OCI-LY1 (cell line): ENCODE measurements at regions not wholly inside any gene's neighbourhood (a gene's known extent, or its start where the extent isn't known, plus 50 kb on each side); places are given as distances from the start of the nearest gene placed in this dataset.
"Not testable (repeated sequence)": the region's sequence is repeated elsewhere in the genome, so short reads cannot be mapped to it uniquely, and the experiment has no call there.

ENCODE experiments used
- H2AFZ ChIP-seq: fragments of 200-600 bp; sonication (generic), shearing (Covaris generic); 2 replicates; pipeline ENCODE4 v1.6.0; 2014; ENCODE audit warnings: antibody characterized with exemption, mild to moderate bottlenecking, low read length
- H3F3A ChIP-seq: fragments of 200-600 bp; sonication (generic), shearing (Covaris generic); 2 replicates; pipeline ENCODE4 v1.6.0; 2014; ENCODE audit warnings: mild to moderate bottlenecking, antibody characterized with exemption, low read length, moderate library complexity; ENCODE audit not compliant: insufficient read depth
- H3K27ac ChIP-seq: fragments of 200-600 bp; sonication (generic); 2 replicates; pipeline ENCODE4 v1.5.1; 2014; ENCODE audit warnings: low read length, mixed run types, mild to moderate bottlenecking, low read depth; ENCODE audit not compliant: poor library complexity, severe bottlenecking
- H3K27me3 ChIP-seq: fragments of 200-600 bp; sonication (generic); 2 replicates; pipeline ENCODE4 v1.6.0; 2014; ENCODE audit warnings: antibody characterized with exemption, mild to moderate bottlenecking, low read length, moderate library complexity; ENCODE audit not compliant: insufficient read depth
- H3K36me3 ChIP-seq: fragments of 200-600 bp; sonication (generic); 2 replicates; pipeline ENCODE4 v1.6.1; 2014; ENCODE audit warnings: mild to moderate bottlenecking, antibody characterized with exemption, low read length, moderate library complexity, mixed read lengths; ENCODE audit not compliant: insufficient read depth
- H3K4me1 ChIP-seq: fragments of 200-600 bp; sonication (generic); 2 replicates; pipeline ENCODE4 v1.5.1; 2014; ENCODE audit warnings: mild to moderate bottlenecking, low read length, moderate library complexity; ENCODE audit not compliant: insufficient read depth, severe bottlenecking
- H3K4me2 ChIP-seq: fragments of 200-600 bp; sonication (generic), shearing (Covaris generic); 2 replicates; pipeline ENCODE4 v1.6.1; 2014; ENCODE audit warnings: low read length
- H3K4me3 ChIP-seq: fragments of 200-600 bp; sonication (generic); 2 replicates; pipeline ENCODE4 v1.5.1; 2014; ENCODE audit warnings: low read length, low read depth, mild to moderate bottlenecking, mixed read lengths; ENCODE audit not compliant: poor library complexity, severe bottlenecking
- H3K79me2 ChIP-seq: fragments of 200-600 bp; shearing (Covaris generic); 2 replicates; pipeline ENCODE4 v1.6.1; 2016; ENCODE audit warnings: mixed run types, low read length, mixed read lengths; ENCODE audit not compliant: insufficient read depth
- H3K9ac ChIP-seq: fragments of 200-600 bp; sonication (generic), shearing (Covaris generic); 2 replicates; pipeline ENCODE4 v1.6.1; 2014; ENCODE audit warnings: mild to moderate bottlenecking, low read length, mixed read lengths
- H3K9me2 ChIP-seq: fragments of 200-600 bp; sonication (generic), shearing (Covaris generic); 2 replicates; pipeline ENCODE4 v1.6.1; 2014; ENCODE audit warnings: low read depth, mild to moderate bottlenecking, low read length, mixed read lengths
- H3K9me3 ChIP-seq: fragments of 200-600 bp; shearing (Covaris generic); 2 replicates; pipeline ENCODE4 v1.6.1; 2014; ENCODE audit warnings: low read length, mixed read lengths
- H4K20me1 ChIP-seq: fragments of 200-600 bp; sonication (generic), shearing (Covaris generic); 2 replicates; pipeline ENCODE4 v1.6.0; 2016; ENCODE audit warnings: mild to moderate bottlenecking, low read length; ENCODE audit not compliant: insufficient read depth
- EZH2 ChIP-seq: fragments of 200-600 bp; sonication (generic), shearing (Covaris generic); IDR thresholded peaks from 2 replicates; pipeline ENCODE4 v1.8.0; 2017; ENCODE audit warnings: borderline replicate concordance, mixed run types, mild to moderate bottlenecking, antibody characterized with exemption, low read length, moderate library complexity, mixed read lengths
- TF ChIP-seq, protein P1 (sequence below): fragments of 200-600 bp; sonication (generic), shearing (Covaris generic); IDR thresholded peaks from 2 replicates; pipeline ENCODE4 v1.5.1; 2017; ENCODE audit warnings: mild to moderate bottlenecking, antibody characterized with exemption, low read length, moderate library complexity, mixed read lengths

DNA sequence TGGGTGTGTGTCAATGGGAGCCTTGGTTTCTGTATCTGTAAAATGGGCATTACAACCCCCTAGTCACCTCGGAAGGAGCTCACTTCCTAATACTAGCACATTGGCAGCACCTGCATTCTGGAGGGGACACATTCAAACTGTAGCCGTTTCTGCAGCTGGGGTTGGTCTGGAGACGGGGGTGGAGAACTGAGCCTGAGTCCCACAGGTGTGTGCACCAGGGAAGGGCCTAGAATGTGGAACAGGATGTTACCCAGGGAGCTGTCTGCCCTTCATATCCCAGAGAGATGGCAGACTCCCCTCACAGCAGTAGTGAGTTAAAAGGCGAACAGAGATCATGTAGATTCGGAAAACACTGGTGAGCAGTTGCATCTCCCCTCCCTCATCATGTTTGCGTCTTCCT is 272.8 kb upstream of the ZNF32 start:
- Histone ChIP-seq H3K4me2 (no peak overlapping the region), H2AFZ (no peak overlapping the region), H3K4me3 (no peak overlapping the region), H3K9me2 (no peaks in the 10 kb centered on the region), H3K4me1 (no peaks in the 10 kb centered on the region), H3F3A (no peaks in the 10 kb centered on the region), H4K20me1 (no peaks in the 10 kb centered on the region), H3K27me3 (no peaks in the 10 kb centered on the region), H3K36me3 (no peaks in the 10 kb centered on the region), H3K79me2 (no peaks in the 10 kb centered on the region), H3K9me3 (no peaks in the 10 kb centered on the region), H3K9ac (no peak overlapping the region), H3K27ac (no peak overlapping the region)
- TF ChIP-seq, protein P1, sequence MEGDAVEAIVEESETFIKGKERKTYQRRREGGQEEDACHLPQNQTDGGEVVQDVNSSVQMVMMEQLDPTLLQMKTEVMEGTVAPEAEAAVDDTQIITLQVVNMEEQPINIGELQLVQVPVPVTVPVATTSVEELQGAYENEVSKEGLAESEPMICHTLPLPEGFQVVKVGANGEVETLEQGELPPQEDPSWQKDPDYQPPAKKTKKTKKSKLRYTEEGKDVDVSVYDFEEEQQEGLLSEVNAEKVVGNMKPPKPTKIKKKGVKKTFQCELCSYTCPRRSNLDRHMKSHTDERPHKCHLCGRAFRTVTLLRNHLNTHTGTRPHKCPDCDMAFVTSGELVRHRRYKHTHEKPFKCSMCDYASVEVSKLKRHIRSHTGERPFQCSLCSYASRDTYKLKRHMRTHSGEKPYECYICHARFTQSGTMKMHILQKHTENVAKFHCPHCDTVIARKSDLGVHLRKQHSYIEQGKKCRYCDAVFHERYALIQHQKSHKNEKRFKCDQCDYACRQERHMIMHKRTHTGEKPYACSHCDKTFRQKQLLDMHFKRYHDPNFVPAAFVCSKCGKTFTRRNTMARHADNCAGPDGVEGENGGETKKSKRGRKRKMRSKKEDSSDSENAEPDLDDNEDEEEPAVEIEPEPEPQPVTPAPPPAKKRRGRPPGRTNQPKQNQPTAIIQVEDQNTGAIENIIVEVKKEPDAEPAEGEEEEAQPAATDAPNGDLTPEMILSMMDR: no peak

DNA sequence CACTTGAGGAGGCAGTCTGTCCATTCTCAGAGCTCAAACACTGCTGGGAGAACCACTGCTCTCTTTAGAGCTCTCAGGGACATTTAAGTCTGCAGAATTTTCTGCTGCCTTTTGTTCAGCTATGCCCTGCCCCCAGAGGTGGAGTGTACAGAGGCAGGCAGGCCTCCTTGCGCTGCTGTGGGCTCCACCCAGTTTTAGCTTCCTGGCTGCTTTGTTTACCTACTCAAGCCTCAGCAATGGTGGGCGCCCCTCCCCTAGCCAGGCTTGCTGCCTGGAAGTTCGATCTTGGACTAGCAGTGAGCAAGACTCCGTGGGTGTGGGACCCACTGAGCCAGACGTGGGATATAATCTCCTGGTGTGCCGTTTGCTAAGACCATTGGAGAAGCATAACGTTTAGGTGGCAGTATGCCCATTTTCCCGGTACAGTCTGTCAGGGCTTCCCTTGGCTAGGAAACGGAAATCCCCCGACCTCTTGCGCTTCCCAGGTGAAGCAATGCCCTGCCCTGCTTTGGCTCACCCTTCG is 271.6 kb upstream of the ZNF32 start:
- H3K36me3 ChIP-seq, H4K20me1 ChIP-seq, H3K9me3 ChIP-seq, H3K4me3 ChIP-seq, H3K27me3 ChIP-seq, H3K9ac ChIP-seq, H3K79me2 ChIP-seq, H3K9me2 ChIP-seq, H3F3A ChIP-seq, H3K4me1 ChIP-seq, H3K27ac ChIP-seq, H2AFZ ChIP-seq, H3K4me2 ChIP-seq: not testable (repeated sequence)

DNA sequence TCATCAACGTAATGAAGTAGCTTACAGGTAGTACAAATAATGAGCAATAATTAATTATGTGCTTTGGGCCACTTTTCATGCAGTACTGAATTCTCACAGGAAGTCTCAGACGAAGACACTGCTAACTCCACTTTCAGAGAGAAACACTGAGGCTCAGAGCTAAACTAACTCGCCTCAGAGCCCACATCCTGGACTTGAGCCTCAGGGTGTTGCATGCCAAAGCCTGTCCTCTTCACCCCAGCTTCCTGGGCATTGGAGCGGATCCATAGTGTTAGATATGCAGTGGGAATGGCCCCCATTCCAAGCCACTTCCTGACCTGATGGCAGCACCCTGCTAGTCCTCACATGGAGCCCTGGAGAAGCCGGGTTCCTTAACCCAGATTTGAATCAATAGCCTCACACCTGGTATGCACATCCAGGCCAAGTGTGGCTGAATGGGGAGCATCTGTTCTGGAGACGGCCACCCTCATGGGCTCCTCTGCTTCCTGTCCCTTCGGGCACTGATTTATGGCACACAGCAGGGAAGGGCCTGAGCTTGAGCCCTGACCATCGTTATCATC is 265.1 kb upstream of the ZNF32 start:
- TF ChIP-seq, protein P1: no peak
- TF ChIP-seq EZH2: no peak
- Histone ChIP-seq H3K27me3 (no peaks in the 10 kb centered on the region), H3K9me3 (no peaks in the 10 kb centered on the region), H3F3A (no peaks in the 10 kb centered on the region), H3K27ac (no peak overlapping the region), H3K79me2 (no peaks in the 10 kb centered on the region), H3K36me3 (no peaks in the 10 kb centered on the region), H3K4me2 (no peak overlapping the region), H3K9me2 (no peaks in the 10 kb centered on the region), H3K4me3 (no peak overlapping the region), H2AFZ (no peak overlapping the region), H4K20me1 (no peaks in the 10 kb centered on the region), H3K9ac (no peak overlapping the region), H3K4me1 (no peaks in the 10 kb centered on the region)

DNA sequence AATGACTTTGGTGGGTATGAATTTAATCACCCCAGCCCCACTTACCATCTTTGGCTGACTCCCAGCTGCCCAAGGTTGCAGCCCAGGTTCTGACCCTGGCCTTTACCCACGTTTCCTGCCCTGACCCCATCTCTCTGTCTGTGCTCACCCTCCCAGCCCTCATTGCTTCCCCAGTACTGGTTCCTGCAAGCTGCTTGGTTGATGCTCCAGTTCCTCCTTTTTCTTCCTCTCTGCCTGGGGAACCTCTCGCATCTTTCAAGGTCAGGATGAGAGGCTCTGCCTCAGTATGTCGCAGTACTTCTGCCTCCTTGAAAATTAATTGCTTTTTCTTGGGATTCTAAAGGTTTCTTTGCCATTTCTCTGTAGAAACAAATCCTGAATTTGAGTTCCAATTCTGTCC is 263.8 kb upstream of the ZNF32 start:
- Histone ChIP-seq H3K79me2 (no peaks in the 10 kb centered on the region), H3K36me3 (no peaks in the 10 kb centered on the region), H3K4me2 (no peak overlapping the region), H3K4me3 (no peak overlapping the region), H2AFZ (no peak overlapping the region), H4K20me1 (no peaks in the 10 kb centered on the region), H3K9me3 (no peaks in the 10 kb centered on the region), H3K27ac (no peak overlapping the region), H3F3A (no peaks in the 10 kb centered on the region), H3K27me3 (no peaks in the 10 kb centered on the region), H3K4me1 (no peaks in the 10 kb centered on the region), H3K9me2 (no peaks in the 10 kb centered on the region), H3K9ac (no peak overlapping the region)
- TF ChIP-seq EZH2: no peak
- TF ChIP-seq, protein P1: no peak
